ENCODE measurements at regions not wholly inside any gene's neighbourhood (a gene's known extent, or its start where the extent isn't known, plus 50 kb on each side); places are given as distances from the start of the nearest gene placed in this dataset.

GRCh38 chrX:122913764-122914163 lies 270.3 kb upstream of the GRIA3 start:
- in situ Hi-C loops (cut with HindIII; ENCODE audit: low sequenced_read_pairs), result no loop called here
- H3K4me3 ChIP-seq (ENCODE audit: low read depth, low read length), result no peak overlapping the region
- no peak for TF ChIP-seq CTCF (IDR thresholded peaks at IDR 0.05; ENCODE audit: low read depth, low read length)

GRCh38 chrX:122914256-122914655 lies 269.8 kb upstream of the GRIA3 start:
- no peak for DNase-seq (ENCODE audit: low read depth, low spot score)
- TF ChIP-seq CTCF (IDR thresholded peaks at IDR 0.05; ENCODE audit: low read depth, low read length), result no peak
- in situ Hi-C loops (cut with HindIII; ENCODE audit: low sequenced_read_pairs), result no loop called here

More at GRCh38 chrX:122913764-122914163, 270.3 kb upstream of the GRIA3 start:
- no peak for DNase-seq (ENCODE audit: low read depth, low spot score)

GRCh38 chrX:122934131-122934530 lies 249.9 kb upstream of the GRIA3 start:
- TF ChIP-seq CTCF (IDR thresholded peaks at IDR 0.05; ENCODE audit: low read depth, low read length), result no peak
- in situ Hi-C loops (cut with HindIII; ENCODE audit: low sequenced_read_pairs), result no loop called here
- no peak for DNase-seq (ENCODE audit: low read depth, low spot score)
- no peak overlapping the region for H3K4me3 ChIP-seq (ENCODE audit: low read depth, low read length)

More at GRCh38 chrX:122914256-122914655, 269.8 kb upstream of the GRIA3 start:
- H3K4me3 ChIP-seq (ENCODE audit: low read depth, low read length), result no peak overlapping the region

GRCh38 chrX:122940199-122940598 lies 243.9 kb upstream of the GRIA3 start:
- in situ Hi-C loops (cut with HindIII; ENCODE audit: low sequenced_read_pairs), result no loop called here
- no peak for DNase-seq (ENCODE audit: low read depth, low spot score)
- no peak overlapping the region for H3K4me3 ChIP-seq (ENCODE audit: low read depth, low read length)
- TF ChIP-seq CTCF (IDR thresholded peaks at IDR 0.05; ENCODE audit: low read depth, low read length), result no peak

GRCh38 chrX:122941806-122942205 lies 242.3 kb upstream of the GRIA3 start:
- DNase-seq (ENCODE audit: low read depth, low spot score), result no peak
- TF ChIP-seq CTCF (IDR thresholded peaks at IDR 0.05; ENCODE audit: low read depth, low read length), result no peak
- in situ Hi-C loops (cut with HindIII; ENCODE audit: low sequenced_read_pairs), result no loop called here

GRCh38 chrX:122943918-122944317 lies 240.2 kb upstream of the GRIA3 start:
- no peak for TF ChIP-seq CTCF (IDR thresholded peaks at IDR 0.05; ENCODE audit: low read depth, low read length)
- H3K4me3 ChIP-seq (ENCODE audit: low read depth, low read length), result no peak overlapping the region
- DNase-seq (ENCODE audit: low read depth, low spot score), result peak; percentile 88
- in situ Hi-C loops (cut with HindIII; ENCODE audit: low sequenced_read_pairs), result no loop called here

More at GRCh38 chrX:122941806-122942205, 242.3 kb upstream of the GRIA3 start:
- no peak overlapping the region for H3K4me3 ChIP-seq (ENCODE audit: low read depth, low read length)

GRCh38 chrX:122945328-122945727 lies 238.8 kb upstream of the GRIA3 start:
- in situ Hi-C loops (cut with HindIII; ENCODE audit: low sequenced_read_pairs), result no loop called here
- no peak for TF ChIP-seq CTCF (IDR thresholded peaks at IDR 0.05; ENCODE audit: low read depth, low read length)
- DNase-seq (ENCODE audit: low read depth, low spot score), result peak; percentile 2
- no peak overlapping the region for H3K4me3 ChIP-seq (ENCODE audit: low read depth, low read length)
